Suprapubic skin (tissue), 4 donors: ENCODE measurements at regions not wholly inside any gene's neighbourhood (a gene's known extent, or its start where the extent isn't known, plus 50 kb on each side); places are given as distances from the start of the nearest gene placed in this dataset.

ENCODE experiments used
- CTCF ChIP-seq, 2 donors: fragments of 200-600 bp in 1 of 2; fragments of 450-650 bp in 1 of 2; sonication (generic) in 1 of 2; IDR thresholded peaks; one replicate each; pipeline ENCODE4 v1.5.1; 2016 to 2019; ENCODE audit warnings: antibody characterized with exemption in 2 of 2, mild to moderate bottlenecking in 1 of 2, moderate library complexity in 1 of 2
- POLR2A ChIP-seq, 2 donors: fragments of 450-650 bp; IDR thresholded peaks; one replicate each; pipeline ENCODE4 v1.6.1; 2017; ENCODE audit warnings: antibody characterized with exemption in 2 of 2, mild to moderate bottlenecking in 2 of 2, moderate library complexity in 2 of 2
- POLR2AphosphoS5 ChIP-seq, 3 donors: sonication (generic); formaldehyde crosslinking; IDR thresholded peaks; one replicate each; pipeline ENCODE4 v1.6.1; 2017; ENCODE audit warnings: antibody characterized with exemption in 3 of 3

DNA sequence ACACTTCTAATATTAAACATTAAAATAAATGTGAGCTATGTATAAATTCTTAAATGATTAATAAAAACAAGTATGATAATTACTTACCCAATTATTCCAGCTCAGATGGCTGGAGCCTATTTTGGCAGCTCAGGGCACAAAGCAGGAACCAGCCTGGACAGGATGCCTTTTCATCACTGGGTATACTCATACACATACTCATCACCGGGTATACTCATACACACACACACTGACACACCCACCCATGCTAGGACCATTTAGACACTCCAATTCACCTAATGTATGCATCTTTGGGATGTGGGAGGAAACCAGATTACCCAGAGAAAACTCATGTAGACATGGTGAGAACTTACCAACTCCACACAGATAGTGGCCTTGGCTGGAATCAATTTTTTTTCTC is 57.9 kb upstream of the CNOT2 start:
- TF ChIP-seq CTCF (IDR thresholded peaks at IDR 0.05) (no peak), POLR2AphosphoS5 (IDR thresholded peaks at IDR 0.05) (no peak), POLR2A (IDR thresholded peaks at IDR 0.05) (no peak)
